MCF 10A (cell line): ENCODE measurements at regions not wholly inside any gene's neighbourhood (a gene's known extent, or its start where the extent isn't known, plus 50 kb on each side); places are given as distances from the start of the nearest gene placed in this dataset.

Experiments
- BruUV-seq: library from RNA; stranded (reverse); fragments of 400-500 nt; replicated peaks from 2 replicates; lab custom pipeline; 2021; lab: Mats Ljungman, UMichigan
- CTCF ChIA-PET: fragments of 300-600 bp; sonication (Branson Sonifier 250); formaldehyde crosslinking; extraction: SDS; loops from one replicate; lab custom pipeline; 2021; ENCODE audit warnings: antibody characterized with exemption, inconsistent platforms; lab: Yijun Ruan, JAX
- POLR2A ChIA-PET: fragments of 300-600, 350-650 bp; sonication (Branson Sonifier 250); formaldehyde crosslinking; extraction: SDS; loops from one replicate; lab custom pipeline; 2020; ENCODE audit warnings: antibody characterized with exemption, inconsistent platforms; lab: Yijun Ruan, JAX
- DNase-seq: peaks from one replicate; pipeline ENCODE4 v3.0.0-alpha.2; 2018; ENCODE audit not compliant: unreplicated experiment
- H3K27ac Mint-ChIP-seq: one replicate; pipeline ENCODE4 v1.8.0; 2022; ENCODE audit warnings: mild to moderate bottlenecking, low read depth, mixed read lengths; ENCODE audit not compliant: unreplicated experiment
- H3K27me3 Mint-ChIP-seq: one replicate; pipeline ENCODE4 v1.8.0; 2022; ENCODE audit warnings: mixed read lengths; ENCODE audit not compliant: insufficient read depth, unreplicated experiment
- H3K36me3 Mint-ChIP-seq: one replicate; pipeline ENCODE4 v1.8.0; 2022; ENCODE audit warnings: mild to moderate bottlenecking, moderate library complexity, mixed read lengths; ENCODE audit not compliant: insufficient read depth, unreplicated experiment
- H3K4me1 Mint-ChIP-seq: one replicate; pipeline ENCODE4 v1.8.0; 2022; ENCODE audit warnings: mixed read lengths; ENCODE audit not compliant: insufficient read depth, unreplicated experiment
- H3K4me3 Mint-ChIP-seq: one replicate; pipeline ENCODE4 v1.8.0; 2022; ENCODE audit warnings: mild to moderate bottlenecking, moderate library complexity, mixed read lengths; ENCODE audit not compliant: unreplicated experiment
- H3K9me3 Mint-ChIP-seq: one replicate; pipeline ENCODE4 v1.8.0; 2022; ENCODE audit warnings: mixed read lengths; ENCODE audit not compliant: unreplicated experiment
- CTCF ChIP-seq: fragments of 200-600 bp; IDR thresholded peaks from one replicate; pipeline ENCODE4 v1.8.0; 2022; ENCODE audit warnings: antibody characterized with exemption, mild to moderate bottlenecking; ENCODE audit not compliant: unreplicated experiment
- intact Hi-C: fragments of 100-400 bp; cut with micrococcal nuclease; formaldehyde crosslinking; loops from 2 replicates; pipeline ENCODE4 v1.14.1; 2022

- ChIA-PET CTCF (no interaction called here), POLR2A (no interaction called here)
- intact Hi-C loops, result no loop called here
- H3K9me3 Mint-ChIP-seq, result peaks cover 8% of the 10 kb centered on the region
- no peaks in the 10 kb centered on the region for H3K4me1 Mint-ChIP-seq
- BruUV-seq, result no TSS peak
- TF ChIP-seq CTCF, result no peak
- no peaks in the 10 kb centered on the region for H3K36me3 Mint-ChIP-seq
- no peak for DNase-seq
- no peak overlapping the region for H3K27ac Mint-ChIP-seq
- H3K27me3 Mint-ChIP-seq, result no peaks in the 10 kb centered on the region
- no peak overlapping the region for H3K4me3 Mint-ChIP-seq
Observed at GRCh38 chr15:25248583-25249235, 190.1 kb downstream of the UBE3A start.

GRCh38 chr15:25249236-25250010, 189.4 kb downstream of the UBE3A start:
- no peak for DNase-seq
- POLR2A ChIA-PET, result no interaction called here
- Mint-ChIP-seq H3K27me3 (no peaks in the 10 kb centered on the region), H3K36me3 (no peaks in the 10 kb centered on the region), H3K27ac (no peak overlapping the region), H3K4me1 (no peaks in the 10 kb centered on the region), H3K9me3 (peaks cover 12% of the 10 kb centered on the region), H3K4me3 (no peak overlapping the region)
- CTCF ChIA-PET, result no interaction called here
- TF ChIP-seq CTCF, result no peak
- BruUV-seq, result no TSS peak
- intact Hi-C loops, result no loop called here

GRCh38 chr15:25250011-25250596, 188.7 kb downstream of the UBE3A start:
- intact Hi-C loops, result no loop called here
- DNase-seq, result no peak
- peaks cover 19% of the 10 kb centered on the region for H3K9me3 Mint-ChIP-seq
- POLR2A ChIA-PET, result no interaction called here
- no TSS peak for BruUV-seq
- no peaks in the 10 kb centered on the region for H3K4me1 Mint-ChIP-seq
- no peak overlapping the region for H3K27ac Mint-ChIP-seq
- TF ChIP-seq CTCF, result no peak
- H3K4me3 Mint-ChIP-seq, result no peak overlapping the region
- CTCF ChIA-PET, result no interaction called here
- no peaks in the 10 kb centered on the region for H3K36me3 Mint-ChIP-seq
- H3K27me3 Mint-ChIP-seq, result no peaks in the 10 kb centered on the region

- H3K9me3 Mint-ChIP-seq, result peaks cover 21% of the 10 kb centered on the region
- BruUV-seq, result no TSS peak
- H3K4me3 Mint-ChIP-seq, result no peak overlapping the region
- H3K4me1 Mint-ChIP-seq, result no peaks in the 10 kb centered on the region
- no peak for TF ChIP-seq CTCF
- intact Hi-C loops, result no loop called here
- POLR2A ChIA-PET, result interaction anchor here (0.7 kb wide), 1 partner anchor 499 kb away, joined by 4 read pairs; no protein-coding TSS in a partner anchor
- CTCF ChIA-PET, result no interaction called here
- no peak for DNase-seq
- no peaks in the 10 kb centered on the region for H3K36me3 Mint-ChIP-seq
- H3K27me3 Mint-ChIP-seq, result no peaks in the 10 kb centered on the region
- no peak overlapping the region for H3K27ac Mint-ChIP-seq
Observed at GRCh38 chr15:25250906-25251622, 187.8 kb downstream of the UBE3A start.
